T-helper 2 cell treated with Interferon-gamma antibody and Interleukin-4, amounts not matched to agents 100 ng/mL and 5 ng/mL, for 36 hours (primary cell): ENCODE measurements at regions not wholly inside any gene's neighbourhood (a gene's known extent, or its start where the extent isn't known, plus 50 kb on each side); places are given as distances from the start of the nearest gene placed in this dataset.

ENCODE experiments used
- intact Hi-C: fragments of 100-400 bp; cut with micrococcal nuclease; formaldehyde crosslinking; loops from one replicate; pipeline ENCODE4 v1.15.1; 2023

DNA sequence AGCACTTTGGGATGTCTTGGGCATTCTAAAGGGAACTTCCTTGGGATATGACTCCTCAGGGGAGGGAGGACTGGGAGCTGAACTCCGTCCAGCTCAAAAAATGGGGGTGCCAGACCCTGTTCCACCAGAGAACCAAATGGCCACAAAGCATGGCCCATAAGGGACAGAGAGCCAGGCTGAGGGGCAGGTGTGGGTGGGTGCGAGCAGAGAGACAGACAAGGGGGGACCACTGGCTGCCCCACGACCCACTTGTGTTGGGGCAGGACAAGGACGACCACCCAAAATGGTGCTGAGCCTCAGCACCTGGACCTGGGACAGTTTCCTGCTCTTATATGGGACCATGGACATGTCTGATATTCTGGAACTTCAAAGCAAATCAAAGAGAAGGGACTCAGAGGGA lies 148.2 kb upstream of the MLN start:
- intact Hi-C loops = no loop called here

DNA sequence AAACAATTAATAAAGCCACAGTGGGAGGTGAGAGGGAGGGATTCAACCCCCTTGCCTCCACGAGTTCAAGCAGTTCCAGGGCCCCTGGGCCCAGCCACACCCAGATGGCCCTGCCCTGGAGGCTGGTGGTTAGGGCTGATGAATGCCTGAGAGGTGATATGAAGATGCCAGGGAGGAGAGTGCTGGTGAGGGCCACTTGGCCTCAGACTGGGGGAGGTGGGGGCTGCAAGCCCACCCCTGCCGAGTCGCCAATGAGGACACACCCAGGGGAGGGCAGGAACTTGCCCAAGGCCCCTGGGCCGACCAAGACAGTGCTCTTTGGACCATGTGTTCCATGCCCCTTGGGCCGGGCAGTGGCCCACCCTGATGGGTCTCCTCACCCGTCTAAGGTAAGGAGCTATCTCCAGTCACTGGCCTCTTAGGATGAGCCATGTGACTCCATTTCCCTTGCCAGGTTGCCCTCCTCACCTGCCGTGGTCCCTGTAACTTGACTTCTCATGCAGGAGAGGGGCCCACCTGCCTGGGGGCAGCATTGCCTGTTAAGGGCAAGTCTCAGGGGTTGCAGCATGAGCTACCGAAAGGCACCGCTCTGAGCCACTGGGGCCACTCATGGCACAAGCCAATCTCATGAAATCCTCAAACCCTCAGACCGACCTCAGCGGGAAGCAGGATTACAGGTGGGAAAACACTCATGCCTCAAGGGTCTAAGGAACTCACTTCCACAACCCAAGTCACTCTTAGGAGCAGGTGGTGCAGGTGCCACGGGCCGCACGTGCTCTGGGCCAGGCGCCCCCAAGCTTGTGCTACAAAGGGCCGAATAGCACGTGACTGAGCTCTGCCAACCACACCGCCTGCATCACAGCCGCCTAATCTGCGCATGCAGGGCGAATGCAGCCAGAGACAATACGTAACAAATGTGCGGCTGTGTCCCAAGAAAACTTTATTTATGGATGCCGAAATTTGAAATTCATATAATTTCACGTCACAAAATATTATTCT lies 147.4 kb upstream of the MLN start:
- intact Hi-C loops = no loop called here

DNA sequence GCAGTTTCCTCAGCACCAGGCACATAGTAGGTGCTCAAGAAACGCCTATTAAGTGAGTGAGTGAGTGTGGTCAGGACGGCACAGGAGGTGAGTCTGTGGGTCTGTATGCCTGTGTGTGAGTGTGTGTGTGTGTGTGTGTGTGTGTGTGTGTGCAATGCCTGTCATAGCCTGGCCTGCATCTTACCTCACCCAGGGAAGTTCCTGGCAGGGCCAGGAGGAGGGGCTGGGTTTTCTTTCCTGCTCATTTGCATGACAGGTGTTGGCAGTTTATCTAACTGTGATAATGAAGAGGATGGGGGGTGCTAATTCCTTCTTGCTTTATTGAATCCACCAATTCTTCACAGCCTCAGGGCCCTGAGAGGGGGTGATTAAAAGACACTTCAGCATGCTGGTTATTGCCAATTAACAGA lies 146.7 kb upstream of the MLN start:
- intact Hi-C loops = no loop called here

GRCh38 chr6:33949877-33950435 lies 146.2 kb upstream of the MLN start:
- intact Hi-C loops = no loop called here

DNA sequence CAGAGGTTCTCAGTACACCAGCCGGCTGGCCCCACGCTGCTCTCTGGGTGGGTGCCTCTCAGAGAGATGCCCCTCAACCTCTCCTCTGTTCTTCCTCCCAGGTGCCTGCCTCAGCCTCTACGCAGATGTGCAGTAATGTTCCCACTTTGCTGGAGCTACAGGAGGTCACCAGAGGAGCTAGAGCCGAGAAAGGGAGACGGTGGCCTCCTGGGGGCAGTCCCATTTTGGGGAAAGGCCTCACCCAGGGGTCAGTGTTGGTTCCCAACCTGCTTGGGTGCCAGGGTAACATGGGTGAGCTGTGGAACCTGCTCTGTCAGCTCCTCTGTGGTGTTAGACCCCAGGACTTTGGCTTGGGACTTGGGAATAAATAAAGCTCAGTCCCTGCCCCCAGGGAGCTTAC lies 145.3 kb upstream of the MLN start:
- intact Hi-C loops = no loop called here

DNA sequence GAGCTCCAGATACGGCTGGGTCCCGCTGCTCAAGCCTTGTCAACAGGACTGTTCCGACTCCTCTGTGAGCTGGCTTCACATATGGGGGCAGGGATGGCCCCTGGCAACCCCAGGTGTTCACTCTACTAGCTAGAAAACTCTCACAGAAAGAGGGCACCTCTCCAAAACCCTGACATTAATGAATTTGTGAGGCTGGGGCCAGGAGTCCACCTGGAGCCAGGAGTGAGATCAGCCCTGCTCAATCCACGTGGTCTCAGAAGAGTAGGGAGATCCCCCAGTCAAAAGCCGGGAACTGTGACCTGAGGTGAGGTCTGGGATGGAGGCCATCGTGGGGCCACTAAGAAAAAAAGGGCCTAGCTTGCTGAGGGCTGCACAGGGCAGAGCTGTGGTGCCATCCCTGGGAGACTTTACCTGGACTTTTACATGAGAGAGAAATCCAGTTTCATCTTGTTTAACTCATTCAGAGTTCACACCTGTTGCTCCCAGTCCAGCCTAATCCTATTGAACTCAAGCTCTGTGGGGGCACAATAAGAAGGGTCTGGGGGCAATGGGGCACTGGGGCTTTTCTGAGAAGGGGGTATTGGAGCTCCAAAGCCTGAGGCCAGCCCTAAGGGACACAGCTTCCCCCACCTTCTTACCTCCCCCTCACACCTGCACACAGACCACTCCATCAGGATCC lies 144.3 kb upstream of the MLN start:
- intact Hi-C loops = no loop called here

DNA sequence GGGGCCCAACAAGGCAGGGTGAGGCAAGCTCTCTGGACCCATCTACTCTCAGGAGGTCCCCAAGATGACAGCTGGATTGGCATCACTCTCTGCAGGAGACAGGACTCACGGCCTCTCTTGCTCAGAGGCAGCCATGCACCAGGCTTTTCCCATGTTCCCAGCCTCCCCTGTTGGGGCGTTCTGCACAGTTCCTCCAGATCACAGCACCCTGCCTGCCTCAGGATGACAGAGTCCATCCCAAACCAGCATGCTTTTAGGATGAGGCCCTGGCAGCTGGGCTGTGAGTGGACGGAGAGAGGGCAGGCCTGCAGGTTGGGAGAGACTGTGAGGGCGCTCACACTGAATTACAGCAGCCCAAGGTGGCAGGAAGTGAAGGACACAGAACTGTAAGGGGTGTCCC lies 143.2 kb upstream of the MLN start:
- intact Hi-C loops = no loop called here

DNA sequence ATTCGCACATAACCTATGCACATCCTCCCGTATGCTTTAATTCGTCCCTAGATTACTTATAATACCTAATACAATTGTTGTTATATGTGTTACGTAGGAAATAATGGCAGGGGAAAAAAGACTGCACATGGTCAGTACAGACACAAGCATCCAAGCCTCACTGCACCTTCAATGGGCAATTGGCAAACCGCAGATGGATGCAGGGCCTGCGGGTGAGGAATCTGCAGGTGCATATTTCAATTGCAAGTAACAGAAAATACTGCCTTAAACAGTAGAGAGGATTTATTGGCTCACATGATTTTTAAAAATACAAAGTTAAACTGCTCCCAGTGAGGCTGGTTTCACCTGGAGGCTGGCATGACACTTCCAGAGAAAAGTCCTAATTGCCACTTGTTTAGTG lies 142.1 kb upstream of the MLN start:
- intact Hi-C loops = no loop called here

- intact Hi-C loops = no loop called here
Observed at GRCh38 chr6:33944686-33945411, 141.0 kb upstream of the MLN start.

DNA sequence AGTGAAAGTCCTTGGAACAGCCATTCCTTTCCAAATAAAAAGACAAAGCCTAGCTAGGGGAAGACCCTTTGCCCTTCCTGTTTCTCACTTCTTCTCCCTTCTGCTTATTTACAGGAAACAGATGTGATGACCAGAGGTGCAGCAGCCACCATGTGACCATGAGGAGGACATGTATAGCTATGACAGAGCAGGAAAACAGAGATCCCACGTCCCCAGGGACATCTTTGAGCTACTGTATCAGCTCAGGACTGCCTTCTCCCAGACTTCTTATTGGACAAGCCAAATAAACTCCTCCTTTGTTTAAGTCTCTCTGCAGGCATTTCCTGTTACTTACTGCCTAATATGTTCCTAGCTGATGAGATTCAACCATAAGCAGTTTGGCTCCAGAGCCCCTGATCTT lies 133.1 kb upstream of the MLN start:
- intact Hi-C loops = no loop called here

- intact Hi-C loops = no loop called here
Observed at GRCh38 chr6:33935439-33936080, 131.8 kb upstream of the MLN start.

DNA sequence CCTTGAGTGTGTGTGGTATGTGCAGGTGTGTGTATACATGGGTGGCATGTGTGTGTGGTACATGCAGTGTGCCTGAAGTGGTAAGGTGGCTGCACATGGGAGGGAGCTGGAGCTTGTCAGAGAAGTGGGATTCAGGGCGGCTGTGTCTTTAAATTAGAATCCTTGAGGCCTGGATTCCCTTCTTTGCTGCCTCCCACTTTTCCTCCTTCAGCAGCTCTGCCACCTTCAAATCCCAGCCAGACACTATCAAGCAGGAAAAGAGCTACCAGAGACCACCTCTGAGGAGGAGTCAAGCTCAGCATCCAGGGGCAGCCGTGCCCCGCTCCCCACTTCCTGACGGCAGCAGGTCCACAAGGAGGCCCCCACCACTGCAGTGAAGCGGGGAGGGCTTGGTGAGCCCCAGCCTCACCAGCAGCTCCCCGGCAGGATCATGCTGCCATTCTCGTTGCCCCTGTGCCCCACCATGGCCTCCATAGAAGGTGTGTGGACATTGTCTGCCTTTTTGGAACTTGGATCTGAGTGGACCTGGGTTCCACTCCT lies 131.0 kb upstream of the MLN start:
- intact Hi-C loops = no loop called here

DNA sequence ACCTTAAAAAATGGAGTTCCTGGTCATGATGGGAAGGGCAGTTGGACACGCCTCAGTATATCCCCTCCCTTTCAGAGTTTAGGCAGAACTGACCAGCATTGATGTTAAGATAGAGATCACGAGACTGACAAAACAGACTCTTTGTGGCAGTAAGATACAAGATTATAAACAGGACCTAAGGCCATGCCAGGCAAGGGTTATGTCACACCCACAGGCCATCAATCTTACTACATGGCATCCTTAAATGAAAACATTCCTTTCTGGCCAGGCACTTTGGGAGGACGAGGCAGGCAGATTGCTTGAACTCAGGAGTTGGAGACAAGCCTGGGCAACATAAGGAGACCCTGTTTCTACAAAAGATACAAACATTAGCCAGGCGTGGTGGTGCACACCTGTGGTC lies 129.3 kb upstream of the MLN start:
- intact Hi-C loops = no loop called here

DNA sequence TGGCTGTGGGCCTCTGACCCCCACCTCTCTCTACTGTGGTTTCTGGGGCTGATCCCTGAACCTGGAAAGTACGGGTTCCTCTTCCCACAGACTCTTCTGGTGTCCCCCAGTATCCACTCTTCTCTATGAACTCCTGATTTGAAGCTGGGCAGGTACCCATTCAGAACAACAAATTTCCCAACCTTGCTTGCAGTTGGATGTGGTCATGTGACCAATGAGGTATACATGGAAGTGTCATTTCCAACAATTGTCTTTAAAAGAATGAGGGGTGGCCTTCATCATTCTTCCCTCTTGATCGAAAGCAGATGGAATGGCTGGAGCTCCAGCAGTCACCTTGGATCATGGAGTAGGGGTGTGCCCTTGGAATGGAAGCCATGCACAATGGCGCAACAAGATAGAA lies 128.0 kb upstream of the MLN start:
- intact Hi-C loops = no loop called here

DNA sequence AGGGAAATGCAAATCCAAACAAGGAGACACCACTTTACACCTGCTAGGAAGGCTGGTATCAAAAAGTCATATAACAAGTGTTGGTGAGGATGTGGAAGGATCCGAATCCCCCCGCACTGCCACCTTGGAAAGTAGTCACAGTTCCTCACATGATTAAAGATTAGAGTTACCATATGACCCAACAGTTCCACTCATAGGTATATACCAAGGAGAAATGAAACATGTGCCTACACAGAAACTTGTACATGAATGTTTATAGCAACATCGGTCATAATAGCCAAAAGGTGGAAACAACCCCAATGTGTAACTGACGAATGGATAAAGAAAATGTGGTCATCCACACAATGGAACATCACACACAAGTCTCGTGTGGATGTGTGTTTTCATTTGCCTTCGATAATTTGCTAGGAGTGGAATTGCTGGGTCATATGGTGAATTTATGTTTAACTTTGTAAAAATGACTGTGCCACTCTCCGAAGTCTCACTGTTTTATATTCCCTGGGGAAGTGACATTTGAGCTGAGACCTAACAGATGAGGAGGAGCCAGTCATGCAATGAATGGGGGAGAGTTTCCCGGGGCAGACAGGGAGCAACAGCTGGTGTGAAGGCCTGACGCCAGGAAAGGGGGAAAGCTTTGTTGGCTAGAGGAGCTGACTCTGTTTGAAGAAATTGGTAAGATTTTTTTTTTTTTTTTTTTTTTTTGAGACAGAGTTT lies 125.9 kb upstream of the MLN start:
- intact Hi-C loops = no loop called here

DNA sequence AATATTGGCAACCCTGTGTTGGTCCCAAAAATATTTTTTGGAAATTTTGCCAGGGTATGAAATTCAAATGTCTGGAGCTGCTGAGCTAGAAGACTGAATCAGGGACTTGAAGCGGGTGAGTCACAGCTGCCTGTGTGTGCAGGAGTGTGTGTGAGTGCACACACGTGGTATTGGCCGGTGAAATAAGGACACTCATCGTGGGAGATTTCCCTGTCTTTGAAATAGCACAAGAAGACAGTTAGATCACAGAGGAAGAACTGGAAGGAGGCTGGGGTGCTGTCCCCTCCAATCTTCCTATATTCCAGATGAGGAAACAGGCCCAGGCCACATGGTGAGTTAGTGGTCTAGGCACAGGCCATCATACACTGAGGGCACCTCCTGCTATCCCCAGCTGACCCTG lies 123.8 kb upstream of the MLN start:
- intact Hi-C loops = no loop called here

DNA sequence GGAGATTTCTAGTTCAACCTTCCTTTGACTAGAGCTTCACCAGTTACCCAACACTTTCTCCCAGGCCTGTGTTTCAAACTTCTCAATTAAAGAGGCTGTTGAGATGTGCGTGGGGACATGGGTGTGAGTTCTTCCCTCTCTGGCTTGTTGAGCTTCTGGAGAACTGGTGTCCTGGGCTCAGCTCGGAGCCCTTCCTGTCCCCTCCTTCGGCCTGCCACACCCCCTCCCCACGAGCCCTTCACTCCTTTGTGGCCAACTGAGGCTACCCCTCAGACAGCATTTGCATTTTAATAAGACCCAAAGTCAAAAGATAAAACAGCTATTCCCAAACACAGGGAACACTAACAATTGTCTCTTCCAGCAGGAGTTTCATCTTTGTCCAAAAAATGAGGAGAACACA lies 123.3 kb upstream of the MLN start:
- intact Hi-C loops = no loop called here

DNA sequence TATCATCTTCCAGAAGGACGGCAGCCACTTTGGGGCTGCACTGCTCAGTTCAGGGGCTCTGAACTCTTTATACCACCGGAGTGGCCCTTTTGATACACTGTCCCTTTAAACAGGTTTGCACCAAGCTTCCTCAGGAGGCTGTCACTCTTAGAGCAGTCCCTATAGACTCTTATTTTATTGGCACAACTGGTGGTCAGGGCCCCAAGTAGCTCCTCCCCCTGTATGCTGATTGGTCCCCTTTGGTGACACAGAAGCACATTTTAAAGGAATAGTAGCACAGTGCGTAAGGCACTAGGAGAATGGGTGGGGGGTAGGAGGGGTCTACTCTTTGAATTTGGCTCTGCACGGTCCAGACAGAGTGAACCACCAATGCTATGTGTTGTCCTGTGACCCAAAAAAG lies 122.6 kb upstream of the MLN start:
- intact Hi-C loops = no loop called here

DNA sequence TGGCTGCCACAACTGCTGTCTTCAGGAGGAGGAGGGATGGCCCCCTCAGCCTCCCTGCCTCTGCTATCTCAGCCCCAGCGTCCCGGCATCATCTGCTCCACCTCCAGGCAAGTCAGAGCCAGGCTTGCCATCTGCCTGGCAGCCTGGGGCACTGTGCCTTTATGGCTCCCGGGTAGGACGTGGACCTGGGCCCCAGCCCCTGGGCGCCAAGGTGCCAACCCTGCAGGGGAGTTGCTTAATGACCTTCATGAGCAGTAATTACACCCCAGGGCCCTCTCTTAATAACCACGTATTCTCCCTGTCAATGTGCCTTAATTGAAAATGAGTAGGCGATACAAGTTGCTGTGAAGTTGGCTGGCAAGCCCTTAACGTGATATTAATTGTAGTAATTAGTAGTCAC lies 122.1 kb upstream of the MLN start:
- intact Hi-C loops = no loop called here

GRCh38 chr6:33925210-33925609 lies 121.4 kb upstream of the MLN start:
- intact Hi-C loops = no loop called here
